Astrocyte (in vitro differentiated cells and primary cell): ENCODE measurements at regions not wholly inside any gene's neighbourhood (a gene's known extent, or its start where the extent isn't known, plus 50 kb on each side); places are given as distances from the start of the nearest gene placed in this dataset.

Experiments
- EZH2 ChIP-seq: IDR thresholded peaks from 2 replicates; pipeline ENCODE4 v1.6.1; 2012; ENCODE audit warnings: mild to moderate bottlenecking, low read length, inconsistent platforms; ENCODE audit not compliant: insufficient read depth
- TF ChIP-seq, protein P1 (sequence below): IDR thresholded peaks from 2 replicates; pipeline ENCODE4 v1.5.1; 2011; ENCODE audit warnings: low read depth, mild to moderate bottlenecking, inconsistent platforms, low read length, moderate library complexity; ENCODE audit not compliant: insufficient read depth

DNA sequence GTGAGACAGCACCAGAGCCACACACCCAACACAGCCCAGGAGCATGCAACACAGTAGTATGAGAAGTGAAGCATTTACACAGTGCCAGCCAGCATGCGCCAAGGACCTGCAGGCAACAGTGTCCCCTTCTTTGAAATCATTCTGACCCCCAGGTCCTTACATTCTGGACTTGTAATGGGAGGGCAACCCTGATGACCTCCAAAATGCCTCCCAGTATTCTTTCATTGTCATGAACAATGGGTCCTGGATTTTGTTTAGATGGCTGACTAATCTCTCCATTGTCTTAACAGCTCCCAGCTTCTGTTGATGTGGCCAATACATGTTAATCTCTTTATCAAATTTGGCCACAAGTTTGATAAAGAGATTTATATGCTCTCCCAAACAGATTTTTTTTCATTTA lies 417.1 kb downstream of the DMRTA1 start:
- TF ChIP-seq, protein P1, sequence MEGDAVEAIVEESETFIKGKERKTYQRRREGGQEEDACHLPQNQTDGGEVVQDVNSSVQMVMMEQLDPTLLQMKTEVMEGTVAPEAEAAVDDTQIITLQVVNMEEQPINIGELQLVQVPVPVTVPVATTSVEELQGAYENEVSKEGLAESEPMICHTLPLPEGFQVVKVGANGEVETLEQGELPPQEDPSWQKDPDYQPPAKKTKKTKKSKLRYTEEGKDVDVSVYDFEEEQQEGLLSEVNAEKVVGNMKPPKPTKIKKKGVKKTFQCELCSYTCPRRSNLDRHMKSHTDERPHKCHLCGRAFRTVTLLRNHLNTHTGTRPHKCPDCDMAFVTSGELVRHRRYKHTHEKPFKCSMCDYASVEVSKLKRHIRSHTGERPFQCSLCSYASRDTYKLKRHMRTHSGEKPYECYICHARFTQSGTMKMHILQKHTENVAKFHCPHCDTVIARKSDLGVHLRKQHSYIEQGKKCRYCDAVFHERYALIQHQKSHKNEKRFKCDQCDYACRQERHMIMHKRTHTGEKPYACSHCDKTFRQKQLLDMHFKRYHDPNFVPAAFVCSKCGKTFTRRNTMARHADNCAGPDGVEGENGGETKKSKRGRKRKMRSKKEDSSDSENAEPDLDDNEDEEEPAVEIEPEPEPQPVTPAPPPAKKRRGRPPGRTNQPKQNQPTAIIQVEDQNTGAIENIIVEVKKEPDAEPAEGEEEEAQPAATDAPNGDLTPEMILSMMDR: no peak
- TF ChIP-seq EZH2: no peak
